GM12873 (cell line): ENCODE measurements at regions not wholly inside any gene's neighbourhood (a gene's known extent, or its start where the extent isn't known, plus 50 kb on each side); places are given as distances from the start of the nearest gene placed in this dataset.

Source experiments
- TF ChIP-seq, protein P1 (sequence below): IDR thresholded peaks from 2 replicates; pipeline ENCODE4 v1.5.1; 2012; ENCODE audit warnings: low read depth, mild to moderate bottlenecking, moderate library complexity, low read length, control low read depth; ENCODE audit not compliant: insufficient read depth; ENCODE audit errors: missing control alignments

DNA sequence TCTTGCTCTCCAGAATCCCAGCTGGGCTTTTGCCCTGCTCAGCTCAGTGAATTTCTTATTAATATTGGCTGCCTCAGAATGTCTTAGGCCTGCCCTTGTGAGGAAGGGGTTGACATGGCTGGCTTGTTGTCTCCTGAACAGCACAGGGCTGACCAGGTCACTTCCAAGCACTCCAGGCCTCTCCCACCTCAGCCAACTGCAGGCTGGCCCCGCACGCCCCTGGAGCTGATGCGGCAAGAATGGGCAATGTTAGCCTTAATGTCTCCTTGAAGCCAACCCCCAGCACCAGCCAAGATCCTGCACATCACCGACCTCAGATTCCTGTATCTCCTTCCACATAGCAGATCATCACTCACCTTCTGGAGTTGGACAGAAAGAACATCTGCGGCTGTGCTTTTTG lies 598.6 kb downstream of the AJAP1 start:
- TF ChIP-seq, protein P1, sequence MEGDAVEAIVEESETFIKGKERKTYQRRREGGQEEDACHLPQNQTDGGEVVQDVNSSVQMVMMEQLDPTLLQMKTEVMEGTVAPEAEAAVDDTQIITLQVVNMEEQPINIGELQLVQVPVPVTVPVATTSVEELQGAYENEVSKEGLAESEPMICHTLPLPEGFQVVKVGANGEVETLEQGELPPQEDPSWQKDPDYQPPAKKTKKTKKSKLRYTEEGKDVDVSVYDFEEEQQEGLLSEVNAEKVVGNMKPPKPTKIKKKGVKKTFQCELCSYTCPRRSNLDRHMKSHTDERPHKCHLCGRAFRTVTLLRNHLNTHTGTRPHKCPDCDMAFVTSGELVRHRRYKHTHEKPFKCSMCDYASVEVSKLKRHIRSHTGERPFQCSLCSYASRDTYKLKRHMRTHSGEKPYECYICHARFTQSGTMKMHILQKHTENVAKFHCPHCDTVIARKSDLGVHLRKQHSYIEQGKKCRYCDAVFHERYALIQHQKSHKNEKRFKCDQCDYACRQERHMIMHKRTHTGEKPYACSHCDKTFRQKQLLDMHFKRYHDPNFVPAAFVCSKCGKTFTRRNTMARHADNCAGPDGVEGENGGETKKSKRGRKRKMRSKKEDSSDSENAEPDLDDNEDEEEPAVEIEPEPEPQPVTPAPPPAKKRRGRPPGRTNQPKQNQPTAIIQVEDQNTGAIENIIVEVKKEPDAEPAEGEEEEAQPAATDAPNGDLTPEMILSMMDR: no peak

DNA sequence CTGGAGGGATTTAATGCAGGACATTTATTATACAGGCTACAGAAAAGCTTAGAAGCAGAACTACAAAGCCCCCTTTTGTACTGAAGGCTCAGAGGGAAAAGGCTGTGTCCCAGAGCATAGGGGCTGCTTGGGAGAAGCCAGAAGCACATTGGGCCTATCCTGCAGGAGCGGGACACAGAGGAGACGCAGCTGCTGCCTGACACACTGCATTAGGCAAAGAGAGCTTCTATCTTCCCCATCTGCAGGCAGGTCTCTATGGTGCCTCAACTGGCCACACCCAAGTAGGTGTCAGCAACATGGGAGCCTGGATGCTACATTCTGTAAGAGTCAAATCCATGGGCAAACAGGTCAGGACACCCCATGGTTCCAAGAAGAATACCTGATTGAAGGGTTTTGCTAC lies 595.9 kb downstream of the AJAP1 start:
- TF ChIP-seq, protein P1: no peak

DNA sequence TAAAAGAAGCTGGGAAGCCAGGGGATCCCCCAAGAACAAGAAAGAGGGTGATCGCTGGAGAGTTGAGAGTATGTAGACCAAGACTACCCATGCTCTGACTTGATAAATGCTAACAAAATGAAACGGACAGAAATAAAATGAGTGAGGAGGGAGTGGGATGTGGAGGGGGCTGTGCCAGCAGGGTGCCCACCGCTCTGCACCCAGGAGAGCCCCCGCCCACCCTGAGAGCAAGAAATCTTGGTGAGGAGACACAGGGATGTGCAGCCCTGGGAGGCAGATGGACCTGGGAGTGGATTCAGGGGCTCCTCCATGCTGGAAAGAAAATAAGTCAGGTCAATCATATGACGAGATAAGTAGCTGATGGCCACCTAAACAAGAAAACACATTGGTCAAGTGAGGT lies 590.9 kb downstream of the AJAP1 start:
- TF ChIP-seq, protein P1: no peak

DNA sequence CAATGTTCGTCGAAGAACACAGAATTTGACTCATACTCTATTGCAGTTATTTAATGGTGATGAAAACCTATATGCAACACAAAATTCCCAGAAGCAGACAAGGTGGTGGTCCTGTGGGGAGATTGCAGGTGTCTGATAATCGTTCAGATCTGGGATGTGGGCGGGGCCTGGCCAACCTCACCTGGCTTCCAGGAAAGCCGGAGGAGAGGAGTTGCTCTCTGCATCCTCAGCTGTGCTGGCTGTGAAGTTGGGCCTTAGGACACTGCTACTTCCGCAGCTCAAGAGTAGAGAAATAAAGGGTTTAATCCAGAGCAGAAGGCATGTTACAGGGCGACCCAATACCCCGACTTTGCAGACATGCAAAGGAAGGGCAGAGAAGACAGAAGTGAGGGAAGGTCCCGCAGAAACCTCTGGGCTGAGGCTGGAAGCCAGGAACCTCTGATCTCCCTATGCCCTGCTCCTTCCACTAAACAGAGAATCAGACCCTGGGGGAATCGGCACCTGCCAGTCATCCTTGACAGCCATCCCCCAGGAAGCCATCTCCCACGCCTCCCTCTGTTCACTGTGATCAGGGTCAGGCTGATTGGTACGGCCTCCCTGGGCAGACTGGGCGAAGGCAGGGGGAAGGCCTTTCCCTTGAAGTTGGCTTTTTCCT lies 590.3 kb downstream of the AJAP1 start:
- TF ChIP-seq, protein P1: no peak

GRCh38 chr1:5242850-5243249 lies 588.4 kb downstream of the AJAP1 start:
- TF ChIP-seq, protein P1: no peak

GRCh38 chr1:5239911-5240310 lies 585.5 kb downstream of the AJAP1 start:
- TF ChIP-seq, protein P1: no peak

- TF ChIP-seq, protein P1: no peak
Observed at GRCh38 chr1:5238351-5239130, 584.1 kb downstream of the AJAP1 start.
